ENCODE measurements at regions not wholly inside any gene's neighbourhood (a gene's known extent, or its start where the extent isn't known, plus 50 kb on each side); places are given as distances from the start of the nearest gene placed in this dataset.

DNA sequence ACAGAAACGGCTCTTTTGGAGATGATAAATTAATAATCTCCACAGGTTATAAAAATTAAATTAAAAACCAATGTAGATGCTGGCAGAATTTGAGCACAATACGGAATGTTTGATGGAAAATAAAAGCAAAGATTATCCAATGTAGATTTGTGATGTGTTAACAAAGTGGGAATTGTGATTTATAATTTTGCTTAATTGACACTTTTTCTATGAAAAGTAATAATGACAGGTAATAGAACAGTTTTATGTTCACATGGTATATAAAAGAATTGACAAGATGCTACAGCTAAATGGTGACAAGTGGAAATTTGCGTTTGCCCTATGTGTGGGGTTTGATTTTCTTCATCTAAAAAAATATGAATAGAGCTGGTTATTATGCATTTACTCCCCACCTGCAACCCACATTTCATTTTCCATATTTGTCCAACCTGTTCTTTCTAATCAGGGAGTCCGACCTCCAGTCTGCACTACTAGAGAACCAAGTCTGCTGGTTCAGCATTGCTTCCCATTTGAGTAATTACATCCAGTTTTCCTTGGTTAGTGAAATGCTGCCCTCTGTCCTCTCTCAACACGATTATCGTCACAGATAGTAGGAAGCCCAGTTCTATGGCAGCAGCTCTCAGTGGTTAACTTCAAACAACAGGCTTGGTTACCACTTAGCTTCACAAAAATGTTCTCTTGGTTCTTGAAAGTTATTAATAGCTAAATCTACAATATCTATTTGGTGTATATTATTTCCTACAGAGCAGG, 61.4 kb upstream of the SLITRK1 start:
- TF ChIP-seq, protein P1, sequence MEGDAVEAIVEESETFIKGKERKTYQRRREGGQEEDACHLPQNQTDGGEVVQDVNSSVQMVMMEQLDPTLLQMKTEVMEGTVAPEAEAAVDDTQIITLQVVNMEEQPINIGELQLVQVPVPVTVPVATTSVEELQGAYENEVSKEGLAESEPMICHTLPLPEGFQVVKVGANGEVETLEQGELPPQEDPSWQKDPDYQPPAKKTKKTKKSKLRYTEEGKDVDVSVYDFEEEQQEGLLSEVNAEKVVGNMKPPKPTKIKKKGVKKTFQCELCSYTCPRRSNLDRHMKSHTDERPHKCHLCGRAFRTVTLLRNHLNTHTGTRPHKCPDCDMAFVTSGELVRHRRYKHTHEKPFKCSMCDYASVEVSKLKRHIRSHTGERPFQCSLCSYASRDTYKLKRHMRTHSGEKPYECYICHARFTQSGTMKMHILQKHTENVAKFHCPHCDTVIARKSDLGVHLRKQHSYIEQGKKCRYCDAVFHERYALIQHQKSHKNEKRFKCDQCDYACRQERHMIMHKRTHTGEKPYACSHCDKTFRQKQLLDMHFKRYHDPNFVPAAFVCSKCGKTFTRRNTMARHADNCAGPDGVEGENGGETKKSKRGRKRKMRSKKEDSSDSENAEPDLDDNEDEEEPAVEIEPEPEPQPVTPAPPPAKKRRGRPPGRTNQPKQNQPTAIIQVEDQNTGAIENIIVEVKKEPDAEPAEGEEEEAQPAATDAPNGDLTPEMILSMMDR (conservative IDR thresholded peaks at IDR 0.05 in 1 of 2, IDR thresholded peaks at IDR 0.05 in 1 of 2; ENCODE audit: low read depth in 1 of 2, low read length in 2 of 2) = no peak
- no peak for TF ChIP-seq EZH2 (IDR thresholded peaks at IDR 0.05; ENCODE audit: low read length, missing control alignments)
